ENCODE measurements at regions not wholly inside any gene's neighbourhood (a gene's known extent, or its start where the extent isn't known, plus 50 kb on each side); places are given as distances from the start of the nearest gene placed in this dataset.

DNA sequence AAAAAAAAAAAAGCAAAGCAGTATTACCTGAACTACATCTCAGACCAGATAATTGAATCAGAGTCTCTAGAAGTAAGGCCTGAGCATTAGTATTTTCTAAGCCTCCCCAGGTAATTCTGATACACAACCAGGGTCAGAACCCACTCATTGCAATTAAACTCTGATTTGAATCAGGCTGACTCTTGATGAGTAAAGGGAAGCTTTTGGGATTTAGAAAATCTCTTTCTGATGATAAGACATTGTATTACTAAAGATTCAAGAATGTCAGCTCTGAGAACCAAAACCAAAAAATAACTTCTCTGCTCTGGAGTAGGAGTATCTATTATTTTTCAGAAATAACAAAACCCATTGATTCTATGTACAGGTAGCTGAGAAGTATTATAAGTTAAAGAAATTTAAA lies 100.1 kb upstream of the COL21A1 start:
- TF ChIP-seq GATA3 (IDR thresholded peaks at IDR 0.05; ENCODE audit: low read depth, low read length) (no peak), GATA2 (IDR thresholded peaks at IDR 0.05; ENCODE audit: low read depth, low read length) (no peak)

DNA sequence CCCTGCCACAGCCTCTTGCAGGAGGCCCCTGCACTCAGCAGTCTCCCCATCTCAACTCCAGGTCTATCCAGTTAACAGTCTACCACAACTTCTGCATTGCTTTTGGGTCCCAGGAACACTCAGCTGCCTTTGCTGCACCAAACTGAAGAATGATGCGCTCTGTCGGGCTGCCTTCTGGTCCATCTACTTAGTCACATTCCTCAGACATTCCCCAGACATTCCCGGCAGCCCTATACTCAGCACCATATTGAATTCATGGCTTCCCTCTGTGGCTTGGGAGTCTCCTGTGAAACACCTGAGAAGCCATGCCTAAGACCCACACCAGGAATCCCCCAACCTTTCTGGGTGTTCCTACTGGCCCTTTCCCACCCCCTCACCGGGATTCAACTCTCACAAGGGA lies 99.6 kb upstream of the COL21A1 start:
- TF ChIP-seq GATA3 (IDR thresholded peaks at IDR 0.05; ENCODE audit: low read depth, low read length) (no peak), GATA2 (IDR thresholded peaks at IDR 0.05; ENCODE audit: low read depth, low read length) (no peak)

DNA sequence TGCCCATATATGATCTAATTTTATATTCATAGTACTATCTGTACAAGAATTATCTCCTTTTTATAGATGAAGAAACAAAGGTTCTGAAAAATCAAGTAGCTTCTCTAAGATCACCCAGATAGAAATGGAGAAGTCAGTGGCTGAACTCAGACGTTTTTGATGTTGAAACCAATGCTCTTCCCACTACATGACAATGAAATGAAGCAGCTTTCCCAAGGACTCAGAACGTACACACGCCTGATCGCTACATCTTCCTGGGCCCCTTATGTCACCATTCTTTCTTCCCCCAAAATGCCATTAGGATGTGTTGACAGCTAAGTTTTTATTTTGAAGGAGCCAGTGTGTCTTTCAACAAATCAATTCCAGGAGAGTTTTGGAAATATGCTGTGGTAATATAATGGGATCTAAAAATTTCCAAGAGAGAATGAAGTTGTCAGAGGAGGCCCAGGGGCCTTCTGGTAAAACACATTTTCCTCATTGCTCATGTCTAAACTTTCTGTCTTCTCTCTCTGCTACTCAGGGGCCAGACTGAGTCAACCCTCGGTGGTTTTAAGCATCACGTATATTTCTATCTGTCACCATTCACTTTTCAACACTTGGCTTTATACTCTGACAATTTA lies 98.1 kb upstream of the COL21A1 start:
- TF ChIP-seq GATA3 (IDR thresholded peaks at IDR 0.05; ENCODE audit: low read depth, low read length) (no peak), GATA2 (IDR thresholded peaks at IDR 0.05; ENCODE audit: low read depth, low read length) (no peak)

DNA sequence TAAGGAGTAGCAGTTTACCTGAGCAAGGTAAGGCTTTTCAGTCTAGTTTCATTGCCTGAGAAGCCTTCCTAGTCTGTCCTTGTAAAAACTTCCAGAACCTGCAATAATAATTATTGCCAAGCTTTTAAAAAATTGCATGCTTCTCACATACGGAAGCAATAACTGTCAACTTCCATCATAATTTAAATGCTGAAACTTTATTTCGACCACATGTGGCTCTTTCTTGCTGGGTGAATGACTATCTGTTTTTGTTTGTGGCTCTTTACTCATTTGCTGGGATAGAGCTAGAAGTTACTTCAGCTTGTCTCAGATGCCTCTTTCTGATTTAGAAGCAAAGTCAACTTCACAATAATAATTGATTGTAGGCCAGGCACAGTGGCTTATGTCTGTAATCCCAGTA lies 95.9 kb upstream of the COL21A1 start:
- TF ChIP-seq GATA2 (IDR thresholded peaks at IDR 0.05; ENCODE audit: low read depth, low read length) (no peak), GATA3 (IDR thresholded peaks at IDR 0.05; ENCODE audit: low read depth, low read length) (no peak)

DNA sequence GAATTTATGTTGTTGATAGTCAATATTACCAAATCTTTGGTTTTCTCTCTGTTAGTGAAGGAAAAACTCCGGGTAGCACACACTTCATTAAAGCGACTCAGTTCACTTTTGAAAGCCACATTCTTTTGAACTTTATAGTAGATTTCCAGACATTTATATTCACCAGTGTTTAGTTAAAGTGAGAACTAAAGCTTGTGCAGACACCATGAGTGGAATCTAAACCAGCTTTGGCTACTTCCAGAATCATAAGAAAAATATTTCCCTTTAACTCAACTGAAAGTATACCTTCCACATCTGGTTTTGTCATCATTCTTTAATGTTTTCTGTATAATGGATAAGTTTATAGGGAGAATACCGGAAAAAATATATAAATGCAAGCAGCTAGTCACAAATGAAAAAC lies 92.1 kb upstream of the COL21A1 start:
- TF ChIP-seq GATA3 (IDR thresholded peaks at IDR 0.05; ENCODE audit: low read depth, low read length) (no peak), GATA2 (IDR thresholded peaks at IDR 0.05; ENCODE audit: low read depth, low read length) (no peak)

DNA sequence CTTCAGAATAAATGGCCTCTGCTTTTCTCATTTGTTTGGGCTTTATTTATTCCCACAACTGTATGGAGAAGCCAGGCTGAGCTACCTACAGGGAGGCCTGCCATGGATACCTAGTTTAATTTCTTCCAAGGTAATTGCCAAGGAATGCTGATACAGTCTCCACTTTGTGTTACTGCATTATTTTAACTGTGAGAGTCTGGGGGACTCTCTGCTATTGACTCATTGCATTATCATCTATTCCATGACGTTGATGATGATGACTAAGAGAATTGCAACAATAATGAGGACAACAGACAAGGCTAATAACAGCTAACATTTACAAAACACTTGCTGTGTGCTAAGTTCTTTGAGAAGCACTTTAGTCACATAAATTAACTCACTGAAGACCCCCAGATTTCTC lies 88.3 kb upstream of the COL21A1 start:
- TF ChIP-seq GATA2 (IDR thresholded peaks at IDR 0.05; ENCODE audit: low read depth, low read length) (no peak), GATA3 (IDR thresholded peaks at IDR 0.05; ENCODE audit: low read depth, low read length) (no peak)

DNA sequence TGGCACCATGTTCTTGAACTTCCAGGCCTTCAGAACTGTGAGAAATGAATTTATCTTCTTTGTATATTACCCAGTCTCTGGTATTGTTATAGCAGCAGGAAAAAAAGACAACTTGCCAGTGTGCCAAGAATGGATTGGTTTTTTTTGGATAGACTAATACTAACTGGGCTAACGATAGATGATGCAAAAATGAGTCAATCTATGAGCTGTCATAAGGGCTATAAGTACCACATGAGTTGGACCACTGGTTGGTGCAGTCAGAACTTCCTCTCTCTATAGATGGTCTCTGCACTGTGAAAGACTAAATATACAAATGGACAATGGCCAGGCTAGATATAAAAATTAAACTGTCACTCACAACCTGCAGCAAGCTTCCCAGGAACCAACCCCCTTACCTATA lies 87.6 kb upstream of the COL21A1 start:
- no peak for TF ChIP-seq GATA2 (IDR thresholded peaks at IDR 0.05; ENCODE audit: low read depth, low read length)
- no peak for TF ChIP-seq GATA3 (IDR thresholded peaks at IDR 0.05; ENCODE audit: low read depth, low read length)

DNA sequence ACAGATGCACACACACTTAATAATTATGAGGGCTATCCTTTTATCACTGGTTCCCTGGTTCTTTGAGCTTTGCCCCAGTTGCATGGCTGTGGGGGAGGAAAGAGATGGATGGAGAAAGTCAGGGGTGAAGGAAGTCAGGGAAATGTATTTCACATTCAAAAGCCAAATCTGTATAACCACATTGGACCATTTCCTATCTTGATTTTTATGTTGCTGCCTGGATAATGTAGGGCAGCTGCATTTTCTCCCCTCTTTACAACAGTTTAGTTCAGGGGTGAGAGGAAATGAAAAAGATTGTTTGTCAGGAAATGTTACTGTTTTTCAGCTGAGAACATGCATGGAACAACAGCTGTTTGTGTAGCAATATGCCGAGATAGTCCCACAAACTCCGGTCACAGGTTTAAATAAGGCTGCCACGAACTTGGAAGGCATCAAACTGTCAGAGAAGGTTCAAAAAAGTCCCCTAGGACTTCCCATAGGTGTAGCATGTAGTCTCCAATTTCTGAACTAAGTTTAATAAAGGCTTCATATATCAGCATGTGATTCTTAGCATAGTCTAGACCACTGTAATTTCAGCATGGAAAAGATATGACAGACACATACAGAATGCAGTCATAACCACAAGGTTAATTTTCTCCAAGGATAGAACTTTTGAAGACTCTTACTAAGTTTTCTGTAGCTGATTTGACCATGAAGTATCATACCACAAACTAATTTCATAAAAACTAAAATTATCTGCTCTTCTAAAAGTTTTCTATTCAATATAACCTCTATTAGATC lies 82.1 kb upstream of the COL21A1 start:
- TF ChIP-seq GATA2 (IDR thresholded peaks at IDR 0.05; ENCODE audit: low read depth, low read length) = no peak
- no peak for TF ChIP-seq GATA3 (IDR thresholded peaks at IDR 0.05; ENCODE audit: low read depth, low read length)

DNA sequence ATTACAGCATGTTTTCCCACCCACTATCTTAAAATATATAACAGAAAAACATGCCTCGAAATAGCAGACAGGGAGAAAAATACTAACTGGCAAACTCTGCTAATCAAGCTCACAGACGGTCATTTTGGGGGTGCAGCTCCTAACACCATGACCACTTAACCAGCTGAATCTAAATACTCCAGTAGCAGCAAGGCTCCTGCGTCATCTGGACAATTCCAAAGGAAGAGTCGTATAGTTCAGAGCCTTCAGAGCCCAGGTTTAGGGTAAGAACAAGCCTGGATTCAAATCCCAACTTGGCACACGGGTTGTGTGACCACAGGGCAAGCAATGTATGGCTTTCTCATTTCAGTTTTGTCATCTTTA lies 81.3 kb upstream of the COL21A1 start:
- TF ChIP-seq GATA3 (IDR thresholded peaks at IDR 0.05; ENCODE audit: low read depth, low read length) = no peak
- TF ChIP-seq GATA2 (IDR thresholded peaks at IDR 0.05; ENCODE audit: low read depth, low read length) = no peak

DNA sequence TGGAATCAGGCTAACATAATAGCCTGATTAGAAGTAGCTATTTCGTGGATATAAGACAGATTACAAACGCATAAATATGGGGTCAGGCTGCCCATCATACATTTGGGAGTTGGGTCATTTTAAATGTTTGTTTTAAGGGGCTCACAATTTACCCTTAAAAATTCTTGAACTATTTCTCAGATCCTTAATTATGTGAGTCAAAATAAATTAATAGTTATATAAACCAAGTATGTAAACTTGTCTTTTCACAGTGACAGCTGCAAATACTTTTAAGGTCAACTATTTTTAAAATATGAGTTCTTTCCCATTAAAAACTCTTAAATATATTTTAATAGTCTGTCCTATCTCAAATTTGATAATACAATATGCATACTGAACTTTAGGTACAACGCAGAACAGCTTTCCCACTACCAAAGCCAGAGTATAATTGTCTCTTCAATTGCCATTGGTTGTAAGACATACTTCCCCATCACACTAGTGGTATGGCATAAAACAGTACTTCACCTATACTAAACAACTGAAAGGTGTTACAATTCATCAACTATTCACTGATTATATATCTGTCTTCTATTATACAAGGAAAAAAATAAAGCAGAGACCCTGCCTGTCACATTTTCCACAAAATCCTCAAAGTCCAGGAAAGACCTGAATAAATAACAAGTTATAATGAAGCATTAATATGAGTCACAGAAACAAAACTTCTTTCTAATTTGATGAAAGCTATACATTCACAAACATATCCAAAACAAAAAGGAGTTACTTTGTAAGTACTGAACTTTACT lies 80.8 kb upstream of the COL21A1 start:
- TF ChIP-seq GATA3 (IDR thresholded peaks at IDR 0.05; ENCODE audit: low read depth, low read length) = no peak
- TF ChIP-seq GATA2 (IDR thresholded peaks at IDR 0.05; ENCODE audit: low read depth, low read length) = no peak

DNA sequence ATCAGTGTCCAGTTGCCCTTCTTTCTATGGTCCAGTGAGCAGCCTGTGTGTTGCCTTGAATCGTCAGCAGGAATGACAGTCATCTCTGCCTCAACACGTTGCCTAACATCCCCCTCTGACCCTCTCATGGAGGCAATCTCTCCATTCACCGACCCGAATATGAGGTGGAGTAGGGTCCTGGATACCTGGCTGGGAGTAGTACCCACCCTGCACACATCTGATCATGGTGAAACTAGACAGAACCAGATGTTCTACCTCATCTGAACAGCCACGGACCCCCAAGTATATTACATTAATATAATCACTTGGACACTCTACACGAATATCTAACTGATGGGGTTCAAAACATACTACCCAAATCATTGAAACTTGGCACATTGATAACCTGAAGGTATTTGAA lies 77.0 kb upstream of the COL21A1 start:
- no peak for TF ChIP-seq GATA2 (IDR thresholded peaks at IDR 0.05; ENCODE audit: low read depth, low read length)
- no peak for TF ChIP-seq GATA3 (IDR thresholded peaks at IDR 0.05; ENCODE audit: low read depth, low read length)

DNA sequence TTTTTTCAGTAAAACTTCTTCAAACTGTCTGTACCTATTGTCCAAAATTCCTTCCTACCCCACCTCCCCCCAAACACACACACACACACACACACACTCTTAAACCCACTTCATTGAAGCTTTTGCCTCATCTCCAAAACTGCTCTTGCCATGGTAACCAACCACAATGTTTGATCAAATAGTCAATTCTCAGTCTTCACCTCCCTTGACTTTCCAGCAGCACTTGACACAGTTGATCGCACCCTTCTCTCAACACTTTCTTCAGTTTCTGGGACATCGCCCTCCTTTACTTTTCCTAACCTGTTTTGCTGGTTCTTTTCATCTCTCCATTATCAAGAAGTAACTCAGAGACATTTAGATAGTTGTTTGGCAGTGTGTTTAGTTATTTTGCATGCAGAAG lies 71.5 kb upstream of the COL21A1 start:
- TF ChIP-seq GATA2 (IDR thresholded peaks at IDR 0.05; ENCODE audit: low read depth, low read length) (no peak), GATA3 (IDR thresholded peaks at IDR 0.05; ENCODE audit: low read depth, low read length) (no peak)

DNA sequence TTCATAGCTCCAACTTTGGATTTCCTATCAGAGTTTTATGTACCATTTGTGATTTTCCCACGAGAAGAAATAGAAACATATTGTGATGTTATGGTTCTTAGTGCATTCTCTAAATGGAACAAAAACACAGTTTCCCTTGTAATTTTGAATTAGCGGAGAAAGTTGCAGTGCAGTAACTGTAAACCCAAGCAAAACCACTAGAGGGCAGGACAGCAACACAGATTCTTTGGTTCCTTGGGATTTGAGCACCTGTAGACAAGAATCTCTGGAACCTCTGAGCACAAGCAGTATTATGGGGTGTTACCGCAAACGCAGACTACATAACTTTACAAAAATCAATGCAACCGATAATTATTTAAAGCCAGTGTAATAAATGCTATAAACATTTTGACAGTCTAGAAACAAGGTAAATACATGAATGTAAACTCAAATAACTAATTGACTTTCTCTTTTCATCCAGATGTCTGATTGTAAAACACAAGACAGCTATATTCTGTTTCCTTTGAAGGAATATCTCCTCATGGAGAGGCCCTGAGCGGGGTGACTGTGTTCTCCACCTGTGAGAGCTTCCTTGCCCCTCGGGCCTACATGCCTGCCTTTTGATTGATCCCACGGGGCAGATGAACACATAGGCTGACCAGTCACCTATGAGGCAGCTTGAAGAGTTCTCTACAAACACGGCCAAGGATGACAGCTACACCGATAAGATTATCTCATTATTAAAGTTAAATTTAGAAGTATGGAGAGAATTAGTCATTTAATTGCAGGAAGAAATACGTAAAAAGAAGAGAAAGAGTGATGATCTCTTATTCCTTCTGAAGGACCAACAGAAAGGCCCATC lies 67.5 kb upstream of the COL21A1 start:
- TF ChIP-seq GATA3 (IDR thresholded peaks at IDR 0.05; ENCODE audit: low read depth, low read length) (no peak), GATA2 (IDR thresholded peaks at IDR 0.05; ENCODE audit: low read depth, low read length) (no peak)
